ENCODE measurements at regions not wholly inside any gene's neighbourhood (a gene's known extent, or its start where the extent isn't known, plus 50 kb on each side); places are given as distances from the start of the nearest gene placed in this dataset.
"Not testable (repeated sequence)": the region's sequence is repeated elsewhere in the genome, so short reads cannot be mapped to it uniquely, and the experiment has no call there.

- DNase-seq (ENCODE audit: low read depth) = no peak
Measured at GRCh38 chr7:113030489-113030888, 56.1 kb downstream of the GPR85 start.

DNA sequence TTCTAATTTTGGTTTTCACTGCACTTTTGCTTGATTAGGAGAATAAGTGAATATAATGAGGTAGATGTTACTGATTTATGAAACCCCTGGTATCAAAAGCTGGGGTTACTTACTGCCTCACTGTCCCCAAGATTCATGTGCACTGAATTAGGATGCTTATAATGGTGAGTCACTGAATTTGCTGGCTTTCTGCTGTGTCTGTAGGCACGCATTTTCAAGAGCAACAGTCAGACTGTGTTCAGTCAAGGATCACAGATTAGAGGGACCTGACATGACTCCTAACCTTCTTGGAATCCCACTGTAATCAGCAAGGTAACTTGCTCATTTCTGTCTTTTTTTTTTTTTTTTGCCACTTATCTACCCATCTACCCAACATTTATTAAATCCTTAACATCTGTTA, 59.7 kb downstream of the GPR85 start:
- peak; percentile 10 for DNase-seq (ENCODE audit: low read depth)

- not testable (repeated sequence) for DNase-seq (ENCODE audit: low read depth)
Measured at GRCh38 chr7:113017144-113017857, 69.3 kb downstream of the GPR85 start.

GRCh38 chr7:113015034-113015645, 71.5 kb downstream of the GPR85 start:
- DNase-seq (ENCODE audit: low read depth) = peak; percentile 57

DNA sequence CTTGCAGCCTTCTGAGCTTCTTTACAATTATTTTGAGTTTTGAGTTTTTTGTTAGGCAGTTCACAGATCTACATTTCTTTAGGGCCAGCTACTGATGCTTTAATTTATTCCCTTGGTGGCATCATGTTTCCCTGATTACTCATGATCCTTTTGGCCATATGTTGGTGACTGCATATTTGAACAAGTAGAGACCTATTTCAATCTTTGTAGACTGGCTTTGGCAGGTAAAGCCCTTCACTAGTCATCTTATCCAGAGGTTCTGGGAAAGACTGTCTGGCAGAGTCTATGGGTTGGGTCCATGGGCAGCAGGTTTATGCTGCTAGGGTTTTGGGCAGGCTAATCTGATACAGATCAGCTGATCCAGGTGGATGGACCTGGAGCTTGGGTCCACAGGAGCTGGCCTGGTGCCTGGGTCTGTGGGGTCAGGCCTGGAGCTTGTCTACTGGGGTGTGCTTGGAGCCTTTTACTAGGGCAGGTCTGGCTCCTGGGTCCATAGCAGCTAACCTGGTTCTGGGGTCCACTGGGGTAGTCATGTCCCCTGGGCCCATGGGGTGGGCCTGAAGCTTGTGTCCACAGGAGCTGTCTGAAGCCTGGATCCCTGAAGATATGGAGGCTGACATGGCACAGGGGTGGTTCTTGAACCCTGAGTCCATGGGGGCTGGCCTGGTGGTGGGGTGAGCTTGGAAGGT, 72.7 kb downstream of the GPR85 start:
- peak; percentile 44 for DNase-seq (ENCODE audit: low read depth)

- DNase-seq (ENCODE audit: low read depth) = not testable (repeated sequence)
Measured at GRCh38 chr7:113012862-113013261, 73.8 kb downstream of the GPR85 start.

GRCh38 chr7:113010377-113010776, 76.2 kb downstream of the GPR85 start:
- no peak for DNase-seq (ENCODE audit: low read depth)

DNA sequence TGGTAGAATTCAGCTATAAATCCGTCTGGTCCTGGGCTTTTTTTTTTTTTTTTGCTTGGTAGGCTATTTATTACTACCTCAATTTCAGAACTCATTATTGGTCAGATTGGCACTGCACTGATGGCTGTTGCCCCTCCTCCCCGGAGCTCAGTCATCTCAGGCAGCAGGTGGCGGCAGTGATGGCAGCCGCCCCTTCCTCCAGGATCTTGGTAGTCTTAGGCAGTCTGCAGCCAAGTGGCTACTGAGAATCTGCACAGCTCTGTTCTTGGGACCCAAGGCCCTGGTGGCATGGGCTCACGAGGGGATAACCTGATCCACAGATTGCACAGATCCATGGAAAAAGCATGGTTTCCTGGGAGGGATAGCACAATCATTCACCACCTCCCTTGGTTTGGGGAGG, 77.9 kb downstream of the GPR85 start:
- no peak for DNase-seq (ENCODE audit: low read depth)

- no peak for DNase-seq (ENCODE audit: low read depth)
Measured at GRCh38 chr7:113004726-113005454, 81.7 kb downstream of the GPR85 start.

GRCh38 chr7:113000316-113001020, 86.2 kb downstream of the GPR85 start:
- DNase-seq (ENCODE audit: low read depth) = peak; percentile 66

DNA sequence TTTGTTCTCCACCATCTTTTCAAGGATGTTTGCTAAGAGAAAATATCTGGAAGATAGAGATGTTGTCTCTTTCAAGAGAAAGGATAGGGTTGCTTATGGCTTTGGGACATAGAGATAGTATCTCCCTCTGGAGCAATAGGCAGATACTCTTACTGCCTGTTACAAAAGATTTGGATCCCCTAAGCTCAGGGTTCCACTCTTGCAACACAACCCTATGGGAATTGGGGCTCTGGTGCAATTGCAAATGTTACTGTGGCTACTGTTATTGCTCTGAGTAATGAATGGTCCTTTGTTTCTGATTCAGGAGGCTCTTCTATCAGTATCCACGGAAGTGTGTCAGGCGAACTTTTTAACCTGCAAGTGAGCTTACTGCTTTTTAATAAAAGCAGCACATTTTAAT, 88.8 kb downstream of the GPR85 start:
- DNase-seq (ENCODE audit: low read depth) = no peak

- DNase-seq (ENCODE audit: low read depth) = no peak
Measured at GRCh38 chr7:112996331-112996871, 90.2 kb downstream of the GPR85 start.

- DNase-seq (ENCODE audit: low read depth) = peak; percentile 97
Measured at GRCh38 chr7:112995059-112995824, 91.4 kb downstream of the GPR85 start.

- peak; percentile 51 for DNase-seq (ENCODE audit: low read depth)
Measured at GRCh38 chr7:112994656-112995055, 92.0 kb downstream of the GPR85 start.

DNA sequence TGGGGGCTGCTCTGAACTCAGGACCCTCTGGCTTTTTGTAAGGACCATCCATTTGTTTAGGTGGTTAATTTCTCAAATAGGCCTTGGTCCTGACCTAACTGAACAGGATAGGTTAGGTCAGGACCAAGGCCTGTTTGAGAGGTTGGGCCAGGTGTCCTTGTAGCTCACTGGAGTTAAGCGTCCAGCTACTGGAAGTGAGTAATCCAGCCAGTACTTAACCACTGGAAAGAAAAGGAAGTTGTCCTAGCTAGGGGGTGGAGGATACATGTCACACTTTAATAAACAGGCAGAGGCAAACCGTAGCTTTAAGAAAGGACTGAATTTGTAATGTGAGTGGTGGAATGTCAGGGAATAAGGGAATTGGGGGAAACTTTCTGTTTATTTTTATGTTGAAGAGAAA, 96.0 kb downstream of the GPR85 start:
- DNase-seq (ENCODE audit: low read depth) = peak; percentile 94

DNA sequence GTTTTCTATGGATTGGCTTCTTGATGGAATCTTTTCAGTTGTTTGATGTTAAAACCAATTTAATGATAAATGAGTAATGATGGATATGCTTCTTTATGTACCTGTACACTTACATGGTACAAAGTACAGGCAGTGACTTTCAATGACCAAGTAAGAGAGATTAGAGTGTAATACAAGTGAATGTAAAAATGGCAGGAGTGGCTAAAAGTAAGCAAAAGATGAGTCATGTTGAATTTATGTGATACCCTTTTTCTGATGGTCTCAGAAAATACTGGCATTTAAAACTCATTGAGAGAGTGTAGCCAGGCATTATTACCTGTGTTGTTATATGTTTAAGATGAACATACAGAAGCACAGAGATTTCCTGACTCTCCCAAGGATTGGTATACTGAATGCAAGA, 97.1 kb downstream of the GPR85 start:
- no peak for DNase-seq (ENCODE audit: low read depth)

- DNase-seq (ENCODE audit: low read depth) = peak; percentile 73
Measured at GRCh38 chr7:112987171-112987570, 99.5 kb downstream of the GPR85 start.

GRCh38 chr7:112986256-112987031, 100.2 kb downstream of the GPR85 start:
- DNase-seq (ENCODE audit: low read depth) = peak; percentile 89

GRCh38 chr7:112985377-112985987, 101.1 kb downstream of the GPR85 start:
- peak; percentile 72 for DNase-seq (ENCODE audit: low read depth)

Measured in LHCN-M2 (cell line).